Activated CD4-positive, alpha-beta T cell treated with anti-CD3 and anti-CD28 coated beads, Interleukin-2, amount 10 ng/mL, durations not matched to agents 24 days and 14 days (primary cell): ENCODE measurements at regions not wholly inside any gene's neighbourhood (a gene's known extent, or its start where the extent isn't known, plus 50 kb on each side); places are given as distances from the start of the nearest gene placed in this dataset.
"Not testable (repeated sequence)": the region's sequence is repeated elsewhere in the genome, so short reads cannot be mapped to it uniquely, and the experiment has no call there.

Experiments used
- DNase-seq: peaks from one replicate; pipeline ENCODE4 v3.0.0; 2022
- H3K27ac Mint-ChIP-seq: one replicate; pipeline ENCODE4 v1.8.0; 2022; ENCODE audit warnings: mild to moderate bottlenecking, mixed read lengths
- H3K27me3 Mint-ChIP-seq: one replicate; pipeline ENCODE4 v1.8.0; 2022; ENCODE audit warnings: mixed read lengths
- H3K36me3 Mint-ChIP-seq: one replicate; pipeline ENCODE4 v1.8.0; 2022; ENCODE audit warnings: low read depth, mild to moderate bottlenecking, mixed read lengths
- H3K4me1 Mint-ChIP-seq: one replicate; pipeline ENCODE4 v1.8.0; 2021; ENCODE audit warnings: mixed read lengths
- H3K4me3 Mint-ChIP-seq: one replicate; pipeline ENCODE4 v1.8.0; 2022; ENCODE audit warnings: mild to moderate bottlenecking, moderate library complexity, mixed read lengths
- H3K9me3 Mint-ChIP-seq: one replicate; pipeline ENCODE4 v1.8.0; 2021; ENCODE audit warnings: mixed read lengths
- intact Hi-C: fragments of 100-400 bp; cut with micrococcal nuclease; formaldehyde crosslinking; loops from one replicate; pipeline ENCODE4 v1.15.1; 2023

GRCh38 chr15:38631119-38632075 is 66.8 kb upstream of the RASGRP1 start:
- DNase-seq: no peak
- Mint-ChIP-seq H3K4me3 (peak overlapping the region; percentile 53), H3K9me3 (peaks cover 5% of the 10 kb centered on the region)

GRCh38 chr15:38635170-38635569 is 70.6 kb upstream of the RASGRP1 start:
- Mint-ChIP-seq H3K9me3 (peaks cover 17% of the 10 kb centered on the region), H3K27me3 (no peaks in the 10 kb centered on the region), H3K4me1 (peaks cover 48% of the 10 kb centered on the region), H3K27ac (no peak overlapping the region), H3K36me3 (peaks cover 1% of the 10 kb centered on the region), H3K4me3 (no peak overlapping the region)
- intact Hi-C loops: no loop called here
- DNase-seq: no peak

More at GRCh38 chr15:38631119-38632075, 66.8 kb upstream of the RASGRP1 start:
- peaks cover 47% of the 10 kb centered on the region for H3K4me1 Mint-ChIP-seq
- H3K27me3 Mint-ChIP-seq: no peaks in the 10 kb centered on the region
- H3K36me3 Mint-ChIP-seq: peaks cover 4% of the 10 kb centered on the region
- peak overlapping the region; percentile 77 for H3K27ac Mint-ChIP-seq
- intact Hi-C loops: loop anchor here (1.0 to 5.0 kb wide), 4 partner anchors 19 to 69 kb away; partner anchors contain the start of gene RASGRP1

DNA sequence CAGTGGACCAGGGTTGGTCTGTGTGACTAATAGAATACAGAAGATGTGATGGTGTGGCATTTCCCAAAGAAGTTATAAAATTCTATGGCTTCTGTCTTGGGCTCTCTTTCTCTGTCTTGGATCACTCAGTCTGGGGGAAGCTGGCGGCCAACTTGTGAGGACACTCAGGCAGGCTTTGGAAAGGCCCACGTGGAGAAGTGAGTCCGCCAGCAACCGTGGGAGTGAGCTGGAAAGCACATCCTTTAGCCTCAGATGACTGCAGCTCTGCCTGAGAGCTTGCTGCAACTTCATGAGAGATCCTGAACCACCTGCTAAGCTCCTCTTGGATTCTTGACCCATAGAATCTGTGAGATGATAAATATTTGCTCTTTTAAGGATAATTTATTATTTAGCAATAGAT is 72.0 kb upstream of the RASGRP1 start:
- H3K4me1 Mint-ChIP-seq: peaks cover 38% of the 10 kb centered on the region
- intact Hi-C loops: no loop called here
- peaks cover 21% of the 10 kb centered on the region for H3K9me3 Mint-ChIP-seq
- no peak overlapping the region for H3K27ac Mint-ChIP-seq
- peaks cover 1% of the 10 kb centered on the region for H3K36me3 Mint-ChIP-seq
- H3K27me3 Mint-ChIP-seq: no peaks in the 10 kb centered on the region
- H3K4me3 Mint-ChIP-seq: no peak overlapping the region
- no peak for DNase-seq

DNA sequence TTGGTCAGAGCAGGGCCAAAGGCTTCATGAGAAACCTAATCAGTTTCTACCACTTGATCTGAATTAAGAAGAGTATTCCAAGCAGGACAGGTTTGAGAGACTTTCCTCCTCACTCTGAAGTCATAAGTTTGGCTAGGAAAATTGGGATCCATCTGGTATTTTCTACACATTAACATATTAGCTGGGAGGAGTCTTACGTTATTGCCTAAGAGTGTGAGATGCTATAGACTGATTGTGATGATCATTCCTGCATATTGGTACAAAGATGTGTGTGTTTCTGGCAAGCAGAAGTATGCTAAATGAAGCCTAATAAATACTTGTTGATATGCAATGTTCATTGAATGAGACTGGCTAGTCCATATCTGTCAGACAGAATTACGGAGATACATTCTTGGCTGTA is 73.5 kb upstream of the RASGRP1 start:
- no peak overlapping the region for H3K27ac Mint-ChIP-seq
- H3K4me1 Mint-ChIP-seq: peaks cover 38% of the 10 kb centered on the region
- H3K27me3 Mint-ChIP-seq: no peaks in the 10 kb centered on the region
- H3K36me3 Mint-ChIP-seq: peaks cover 1% of the 10 kb centered on the region
- no peak for DNase-seq
- peaks cover 21% of the 10 kb centered on the region for H3K9me3 Mint-ChIP-seq
- intact Hi-C loops: no loop called here
- H3K4me3 Mint-ChIP-seq: no peak overlapping the region

DNA sequence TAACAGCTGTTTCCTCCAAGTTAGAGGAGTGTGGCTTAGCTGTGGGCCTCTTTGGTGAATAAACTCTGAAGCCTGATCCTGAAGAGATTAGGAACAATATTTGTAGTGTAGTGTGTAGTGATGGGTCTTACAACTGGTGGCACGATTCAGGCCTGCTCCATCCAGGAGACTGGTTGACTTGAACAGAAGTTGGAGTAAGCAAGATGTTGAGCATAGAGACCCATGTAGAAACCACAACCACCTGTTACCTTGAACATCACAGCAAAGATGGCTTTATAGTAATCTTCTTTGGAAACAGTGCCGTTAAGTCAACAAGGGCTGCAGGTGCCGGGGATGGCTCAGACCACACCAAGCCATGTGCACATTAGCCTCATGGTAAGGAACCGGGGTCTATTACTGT is 74.2 kb upstream of the RASGRP1 start:
- intact Hi-C loops: no loop called here
- no peak for DNase-seq
- no peak overlapping the region for H3K4me3 Mint-ChIP-seq
- peaks cover 1% of the 10 kb centered on the region for H3K36me3 Mint-ChIP-seq
- H3K9me3 Mint-ChIP-seq: peaks cover 21% of the 10 kb centered on the region
- H3K4me1 Mint-ChIP-seq: peaks cover 44% of the 10 kb centered on the region
- H3K27me3 Mint-ChIP-seq: no peaks in the 10 kb centered on the region
- H3K27ac Mint-ChIP-seq: no peak overlapping the region

DNA sequence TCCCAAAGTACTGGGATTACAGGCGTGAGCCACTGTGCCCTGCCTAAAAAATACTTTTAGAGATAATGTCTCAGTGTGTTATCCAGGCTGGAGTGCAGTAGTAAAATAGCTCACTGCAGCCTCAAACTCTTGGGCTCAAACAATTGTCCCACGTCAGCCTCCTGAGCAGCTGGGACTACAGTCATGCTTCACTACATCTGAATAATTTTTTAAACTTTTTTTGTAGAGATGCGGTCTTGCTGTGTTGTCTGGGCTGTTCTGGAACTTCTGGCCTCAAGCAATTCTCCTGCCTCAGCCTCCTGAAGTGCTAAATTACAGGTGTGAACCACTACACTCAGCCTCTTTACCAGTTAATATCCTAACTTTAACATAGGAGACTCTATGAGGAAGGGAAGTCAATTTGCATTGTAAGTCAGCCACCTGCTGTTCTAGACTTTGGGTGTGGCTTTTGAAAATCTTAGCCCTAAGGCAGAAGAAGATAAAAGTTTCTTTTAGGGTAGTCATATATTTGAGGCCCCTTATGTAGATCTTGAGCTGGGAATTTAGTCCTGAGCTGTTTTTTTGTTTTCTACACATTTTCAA is 78.2 kb upstream of the RASGRP1 start:
- Mint-ChIP-seq H3K4me1 (peaks cover 52% of the 10 kb centered on the region), H3K27ac (no peak overlapping the region), H3K4me3 (no peak overlapping the region), H3K27me3 (no peaks in the 10 kb centered on the region), H3K36me3 (no peaks in the 10 kb centered on the region), H3K9me3 (peaks cover 19% of the 10 kb centered on the region)
- no peak for DNase-seq
- intact Hi-C loops: no loop called here

GRCh38 chr15:38644353-38644752 is 79.7 kb upstream of the RASGRP1 start:
- H3K9me3 Mint-ChIP-seq, H3K36me3 Mint-ChIP-seq, H3K27ac Mint-ChIP-seq, H3K4me3 Mint-ChIP-seq, intact Hi-C loops, H3K27me3 Mint-ChIP-seq, DNase-seq: not testable (repeated sequence)
- peaks cover 45% of the 10 kb centered on the region for H3K4me1 Mint-ChIP-seq

GRCh38 chr15:38646716-38647115 is 82.1 kb upstream of the RASGRP1 start:
- H3K27me3 Mint-ChIP-seq: no peaks in the 10 kb centered on the region
- H3K4me1 Mint-ChIP-seq: peaks cover 60% of the 10 kb centered on the region
- intact Hi-C loops: no loop called here
- H3K36me3 Mint-ChIP-seq: peaks cover 7% of the 10 kb centered on the region
- H3K9me3 Mint-ChIP-seq: no peaks in the 10 kb centered on the region
- no peak overlapping the region for H3K27ac Mint-ChIP-seq
- no peak for DNase-seq
- no peak overlapping the region for H3K4me3 Mint-ChIP-seq

- no peak overlapping the region for H3K4me3 Mint-ChIP-seq
- peaks cover 65% of the 10 kb centered on the region for H3K4me1 Mint-ChIP-seq
- H3K36me3 Mint-ChIP-seq: peaks cover 7% of the 10 kb centered on the region
- H3K9me3 Mint-ChIP-seq: no peaks in the 10 kb centered on the region
- no peak for DNase-seq
- H3K27me3 Mint-ChIP-seq: no peaks in the 10 kb centered on the region
- intact Hi-C loops: no loop called here
- no peak overlapping the region for H3K27ac Mint-ChIP-seq
Measured at GRCh38 chr15:38647683-38648082, 83.1 kb upstream of the RASGRP1 start.

GRCh38 chr15:38648121-38648843 is 83.7 kb upstream of the RASGRP1 start:
- H3K27ac Mint-ChIP-seq: no peak overlapping the region
- H3K36me3 Mint-ChIP-seq: peaks cover 7% of the 10 kb centered on the region
- DNase-seq: no peak
- intact Hi-C loops: no loop called here
- peaks cover 66% of the 10 kb centered on the region for H3K4me1 Mint-ChIP-seq
- no peaks in the 10 kb centered on the region for H3K27me3 Mint-ChIP-seq
- H3K9me3 Mint-ChIP-seq: no peaks in the 10 kb centered on the region
- no peak overlapping the region for H3K4me3 Mint-ChIP-seq

DNA sequence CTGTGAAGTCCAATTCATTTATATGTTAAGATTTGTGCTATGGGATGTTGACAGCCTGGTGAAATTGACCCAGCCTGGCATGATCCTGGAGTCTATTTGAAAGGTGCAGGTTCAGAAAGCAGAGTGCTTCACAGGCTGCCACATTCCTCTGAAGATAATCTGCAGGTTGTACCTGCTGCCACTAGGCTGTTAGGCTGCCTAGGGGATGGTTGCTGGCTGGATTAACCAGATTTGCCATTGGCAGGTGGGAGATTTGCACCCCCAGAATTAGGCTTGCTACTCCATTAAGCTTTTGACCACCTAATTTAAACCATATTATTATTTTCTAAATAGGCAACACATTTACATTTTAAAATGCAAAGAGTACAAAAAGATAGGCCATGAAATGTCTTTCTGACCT is 85.8 kb upstream of the RASGRP1 start:
- Mint-ChIP-seq H3K36me3 (peaks cover 8% of the 10 kb centered on the region), H3K27me3 (no peaks in the 10 kb centered on the region), H3K27ac (peak overlapping the region; percentile 90), H3K9me3 (no peaks in the 10 kb centered on the region), H3K4me3 (peak overlapping the region; percentile 82), H3K4me1 (peaks cover 71% of the 10 kb centered on the region)
- intact Hi-C loops: loop anchor here (1.0 kb wide), 1 partner anchor 10 kb away; no protein-coding TSS in a partner anchor
- DNase-seq: no peak

DNA sequence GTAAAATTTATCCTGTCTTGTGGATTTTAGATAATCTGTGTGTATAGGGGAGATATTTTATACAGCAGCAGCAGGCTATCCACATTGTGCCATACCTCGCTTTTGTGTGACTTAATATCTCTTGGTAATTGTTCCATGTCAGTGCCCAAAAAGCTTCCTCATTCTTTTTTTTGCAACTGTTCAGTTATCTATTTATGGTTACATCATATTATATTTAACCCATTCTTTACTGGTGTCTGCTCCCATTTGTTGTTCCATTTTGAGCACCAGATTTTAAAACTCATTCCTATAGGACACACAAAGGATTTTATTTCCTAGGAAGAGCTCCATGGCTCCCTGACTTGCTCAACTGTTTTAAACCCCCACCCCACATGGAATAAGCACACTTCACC is 86.3 kb upstream of the RASGRP1 start:
- Mint-ChIP-seq H3K4me3 (peak overlapping the region; percentile 82), H3K27ac (peak overlapping the region; percentile 90), H3K36me3 (peaks cover 10% of the 10 kb centered on the region), H3K9me3 (no peaks in the 10 kb centered on the region), H3K4me1 (peaks cover 77% of the 10 kb centered on the region), H3K27me3 (no peaks in the 10 kb centered on the region)
- intact Hi-C loops: loop anchor here (1.0 kb wide), 4 partner anchors 9 to 91 kb away; partner anchors contain the start of gene RASGRP1
- no peak for DNase-seq

- H3K4me3 Mint-ChIP-seq: peak overlapping the region; percentile 82
- peaks cover 76% of the 10 kb centered on the region for H3K4me1 Mint-ChIP-seq
- intact Hi-C loops: loop anchor here (1.0 kb wide), 3 partner anchors 40 to 91 kb away; partner anchors contain the start of gene RASGRP1
- peaks cover 10% of the 10 kb centered on the region for H3K36me3 Mint-ChIP-seq
- DNase-seq: peak; percentile 89
- no peaks in the 10 kb centered on the region for H3K27me3 Mint-ChIP-seq
- no peaks in the 10 kb centered on the region for H3K9me3 Mint-ChIP-seq
- H3K27ac Mint-ChIP-seq: peak overlapping the region; percentile 90
Measured at GRCh38 chr15:38651328-38652038, 86.9 kb upstream of the RASGRP1 start.
